ENCODE measurements at regions not wholly inside any gene's neighbourhood (a gene's known extent, or its start where the extent isn't known, plus 50 kb on each side); places are given as distances from the start of the nearest gene placed in this dataset.

DNA sequence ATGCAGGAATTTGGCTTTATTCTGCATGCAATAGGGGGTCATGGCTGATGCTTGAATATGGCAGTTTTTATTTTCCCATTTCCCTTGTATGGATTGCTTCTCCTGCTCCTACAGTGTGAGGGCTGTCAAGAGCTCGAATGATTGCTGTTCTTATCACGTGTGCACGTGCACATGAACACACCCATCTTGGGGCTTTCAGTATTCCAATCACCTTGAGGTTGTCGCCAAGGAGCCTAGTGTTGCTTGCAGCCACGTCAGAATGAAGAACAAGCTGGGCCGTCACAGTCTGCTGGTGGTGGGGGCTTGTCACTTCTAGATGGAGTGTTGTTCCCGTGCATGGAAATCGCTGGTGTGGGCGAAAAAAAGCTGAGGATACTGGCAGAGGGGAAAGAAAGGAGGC is 219.4 kb upstream of the GLRA1 start:
- Histone ChIP-seq H3K27me3 (no peaks in the 10 kb centered on the region), H3K4me3 (no peak overlapping the region), H3K4me1 (no peaks in the 10 kb centered on the region), H3K9me3 (no peaks in the 10 kb centered on the region), H3K36me3 (ENCODE audit: low read depth, missing control alignments) (no peaks in the 10 kb centered on the region), H3K27ac (no peak overlapping the region)
- intact Hi-C loops (cut with DNase I; ENCODE audit: low total_unique reads), result loop anchor here (10.0 kb wide), 1 partner anchor 309 kb away; no protein-coding TSS in a partner anchor
- 69 to 77% methylated on average over 9 of the region's 9 CpGs for WGBS, 2 donors
- no peak for DNase-seq
- no peak for TF ChIP-seq POLR2A (IDR thresholded peaks at IDR 0.05)
- TF ChIP-seq, protein P1, sequence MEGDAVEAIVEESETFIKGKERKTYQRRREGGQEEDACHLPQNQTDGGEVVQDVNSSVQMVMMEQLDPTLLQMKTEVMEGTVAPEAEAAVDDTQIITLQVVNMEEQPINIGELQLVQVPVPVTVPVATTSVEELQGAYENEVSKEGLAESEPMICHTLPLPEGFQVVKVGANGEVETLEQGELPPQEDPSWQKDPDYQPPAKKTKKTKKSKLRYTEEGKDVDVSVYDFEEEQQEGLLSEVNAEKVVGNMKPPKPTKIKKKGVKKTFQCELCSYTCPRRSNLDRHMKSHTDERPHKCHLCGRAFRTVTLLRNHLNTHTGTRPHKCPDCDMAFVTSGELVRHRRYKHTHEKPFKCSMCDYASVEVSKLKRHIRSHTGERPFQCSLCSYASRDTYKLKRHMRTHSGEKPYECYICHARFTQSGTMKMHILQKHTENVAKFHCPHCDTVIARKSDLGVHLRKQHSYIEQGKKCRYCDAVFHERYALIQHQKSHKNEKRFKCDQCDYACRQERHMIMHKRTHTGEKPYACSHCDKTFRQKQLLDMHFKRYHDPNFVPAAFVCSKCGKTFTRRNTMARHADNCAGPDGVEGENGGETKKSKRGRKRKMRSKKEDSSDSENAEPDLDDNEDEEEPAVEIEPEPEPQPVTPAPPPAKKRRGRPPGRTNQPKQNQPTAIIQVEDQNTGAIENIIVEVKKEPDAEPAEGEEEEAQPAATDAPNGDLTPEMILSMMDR (IDR thresholded peaks at IDR 0.05), result no peak

- Histone ChIP-seq H3K9me3 (no peaks in the 10 kb centered on the region), H3K4me1 (no peaks in the 10 kb centered on the region), H3K4me3 (no peak overlapping the region), H3K36me3 (ENCODE audit: low read depth, missing control alignments) (no peaks in the 10 kb centered on the region), H3K27ac (no peak overlapping the region), H3K27me3 (no peaks in the 10 kb centered on the region)
- intact Hi-C loops (cut with DNase I; ENCODE audit: low total_unique reads), result loop anchor here (10.0 kb wide), 1 partner anchor 308 kb away; no protein-coding TSS in a partner anchor
- TF ChIP-seq, protein P1 (IDR thresholded peaks at IDR 0.05), result peak; percentile 37 to 81 (median 75)
- TF ChIP-seq POLR2A (IDR thresholded peaks at IDR 0.05), result no peak
- DNase-seq, result peak; percentile 75
- 25 to 30% methylated on average over 3 of the region's 3 CpGs for WGBS, 2 donors
Observed at GRCh38 chr5:152142840-152143469, 218.3 kb upstream of the GLRA1 start.

GRCh38 chr5:152140347-152140746 is 215.7 kb upstream of the GLRA1 start:
- Histone ChIP-seq H3K4me3 (no peak overlapping the region), H3K9me3 (no peaks in the 10 kb centered on the region), H3K27ac (no peak overlapping the region), H3K36me3 (ENCODE audit: low read depth, missing control alignments) (no peaks in the 10 kb centered on the region), H3K27me3 (no peaks in the 10 kb centered on the region), H3K4me1 (no peaks in the 10 kb centered on the region)
- no peak for DNase-seq
- 92 to 95% methylated on average over 1 of the region's 1 CpG for WGBS, 2 donors
- TF ChIP-seq, protein P1 (IDR thresholded peaks at IDR 0.05), result no peak
- no peak for TF ChIP-seq POLR2A (IDR thresholded peaks at IDR 0.05)
- intact Hi-C loops (cut with DNase I; ENCODE audit: low total_unique reads), result loop anchor here (10.0 kb wide), 1 partner anchor 306 kb away; no protein-coding TSS in a partner anchor

DNA sequence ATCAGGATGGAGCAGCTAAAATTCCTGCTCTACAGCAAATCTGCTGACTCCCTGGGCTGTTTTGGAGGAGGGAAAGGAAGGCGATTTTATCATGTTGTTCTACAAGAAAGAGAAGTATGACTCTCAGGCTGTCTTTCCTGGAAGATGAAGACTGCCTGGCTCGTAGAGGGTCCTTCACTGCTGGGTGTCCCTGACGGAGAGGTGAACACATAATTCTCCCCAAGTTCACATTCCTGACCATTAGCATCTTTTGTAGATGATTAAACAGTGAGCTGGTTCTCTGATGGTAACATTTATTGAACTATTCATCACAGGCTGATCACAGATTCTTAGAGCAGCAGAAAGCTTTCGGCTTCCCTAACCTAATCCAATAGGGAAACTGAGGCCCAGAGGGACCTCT is 212.4 kb upstream of the GLRA1 start:
- TF ChIP-seq POLR2A (IDR thresholded peaks at IDR 0.05), result no peak
- TF ChIP-seq, protein P1 (IDR thresholded peaks at IDR 0.05), result no peak
- DNase-seq, result no peak
- Histone ChIP-seq H3K36me3 (ENCODE audit: low read depth, missing control alignments) (no peaks in the 10 kb centered on the region), H3K27me3 (no peaks in the 10 kb centered on the region), H3K4me1 (no peaks in the 10 kb centered on the region), H3K9me3 (no peaks in the 10 kb centered on the region), H3K27ac (no peak overlapping the region), H3K4me3 (no peak overlapping the region)
- intact Hi-C loops (cut with DNase I; ENCODE audit: low total_unique reads), result no loop called here
- WGBS, 2 donors, result 36 to 40% methylated on average over 4 of the region's 4 CpGs

- TF ChIP-seq POLR2A (IDR thresholded peaks at IDR 0.05), result no peak
- TF ChIP-seq, protein P1 (IDR thresholded peaks at IDR 0.05), result no peak
- no peak for DNase-seq
- WGBS, 2 donors, result 82 to 84% methylated on average over 6 of the region's 6 CpGs
- H3K4me1 ChIP-seq, result no peaks in the 10 kb centered on the region
- H3K4me3 ChIP-seq, result no peak overlapping the region
- no peaks in the 10 kb centered on the region for H3K9me3 ChIP-seq
- no peak overlapping the region for H3K27ac ChIP-seq
- no peaks in the 10 kb centered on the region for H3K27me3 ChIP-seq
- no peaks in the 10 kb centered on the region for H3K36me3 ChIP-seq (ENCODE audit: low read depth, missing control alignments)
- intact Hi-C loops (cut with DNase I; ENCODE audit: low total_unique reads), result no loop called here
Observed at GRCh38 chr5:152136321-152136720, 211.7 kb upstream of the GLRA1 start.

Data from testis (tissue), 2 donors.